H1 (cell line): ENCODE measurements at regions not wholly inside any gene's neighbourhood (a gene's known extent, or its start where the extent isn't known, plus 50 kb on each side); places are given as distances from the start of the nearest gene placed in this dataset.

Source experiments
- CTCF ChIA-PET: fragments of 300-600 bp; sonication (Branson Sonifier 250); formaldehyde crosslinking; loops from one replicate; lab custom pipeline; 2021; ENCODE audit not compliant: partially characterized antibody; lab: Charles Lee
- POLR2A ChIA-PET: fragments of 300-600 bp; sonication (Branson Sonifier 250); formaldehyde crosslinking; loops from one replicate; lab custom pipeline; 2021; ENCODE audit warnings: inconsistent platforms; ENCODE audit not compliant: partially characterized antibody; lab: Charles Lee
- DNase-seq, 2 experiments: peaks; one replicate each; pipeline versions ENCODE4 v3.0.0 to v3.0.0-alpha.2; 2010 to 2022; ENCODE audit warnings: low spot score in 2 of 2, low read depth in 1 of 2, mixed read lengths in 1 of 2
- FAIRE-seq: peaks from 2 replicates; lab custom pipeline; 2011; peaks lifted over from hg19 to GRCh38; lab: Jason Lieb, UNC
- H2AFZ ChIP-seq: 2 replicates; pipeline ENCODE4 v1.8.1; 2012; ENCODE audit warnings: low read length, inconsistent platforms
- H2AK5ac ChIP-seq: 2 replicates; pipeline ENCODE4 v1.6.1; 2013; ENCODE audit warnings: low read depth, low read length
- H2BK120ac ChIP-seq: replicated peaks from 2 replicates; pipeline ENCODE3; 2013; ENCODE audit warnings: low read depth, low read length, inconsistent platforms
- H2BK12ac ChIP-seq: 2 replicates; pipeline ENCODE4 v1.6.1; 2013; ENCODE audit warnings: low read depth, low read length
- H2BK15ac ChIP-seq: 2 replicates; pipeline ENCODE4 v1.6.1; 2013; ENCODE audit warnings: low read length
- H2BK20ac ChIP-seq: 2 replicates; pipeline ENCODE4 v1.6.1; 2013; ENCODE audit warnings: low read length
- H2BK5ac ChIP-seq: 2 replicates; pipeline ENCODE4 v1.6.1; 2013; ENCODE audit warnings: low read depth, low read length
- H3K14ac ChIP-seq: 2 replicates; pipeline ENCODE4 v1.6.1; 2013; ENCODE audit warnings: inconsistent platforms; ENCODE audit not compliant: insufficient read length
- H3K18ac ChIP-seq: 2 replicates; pipeline ENCODE4 v1.6.1; 2013; ENCODE audit warnings: low read length; ENCODE audit errors: extremely low read depth
- H3K23ac ChIP-seq: 2 replicates; pipeline ENCODE4 v1.6.1; 2013; ENCODE audit warnings: inconsistent platforms; ENCODE audit not compliant: insufficient read length
- H3K23me2 ChIP-seq: 2 replicates; pipeline ENCODE4 v1.6.1; 2013; ENCODE audit warnings: low read depth, low read length
- H3K27ac ChIP-seq: 2 replicates; pipeline ENCODE4 v1.6.1; 2011; ENCODE audit warnings: low read depth, low read length, inconsistent platforms
- H3K27me3 ChIP-seq, 4 experiments: replicated peaks in 1 of 4; 1 replicate in 1 of 4; 2 replicates in 3 of 4; pipeline versions ENCODE4 v1.6.1 to v1.8.1; 2011 to 2013; ENCODE audit warnings: low read length in 3 of 4, mild to moderate bottlenecking in 3 of 4, inconsistent platforms in 2 of 4, mixed read lengths in 2 of 4, moderate library complexity in 1 of 4; ENCODE audit not compliant: control insufficient read depth in 3 of 4, insufficient read depth in 3 of 4; ENCODE audit errors: extremely low read depth in 1 of 4
- H3K36me3 ChIP-seq, 4 experiments: 2 replicates each; pipeline versions ENCODE4 v1.6.1 to v1.8.1; 2011 to 2013; ENCODE audit warnings: mild to moderate bottlenecking in 4 of 4, low read length in 3 of 4, moderate library complexity in 2 of 4, control low read depth in 1 of 4, inconsistent platforms in 1 of 4; ENCODE audit not compliant: insufficient read depth in 4 of 4, control insufficient read depth in 2 of 4
- H3K4ac ChIP-seq: replicated peaks from 2 replicates; pipeline ENCODE3; 2013; ENCODE audit warnings: low read length, low read depth, mixed read lengths, inconsistent platforms; ENCODE audit not compliant: insufficient read length
- H3K4me1 ChIP-seq, 4 experiments: replicated peaks in 1 of 4; 1 replicate in 1 of 4; 2 replicates in 3 of 4; pipeline versions ENCODE4 v1.6.1 to v1.8.1; 2011 to 2013; ENCODE audit warnings: low read length in 3 of 4, inconsistent platforms in 2 of 4, mixed read lengths in 1 of 4; ENCODE audit not compliant: insufficient read depth in 4 of 4, control insufficient read depth in 3 of 4
- H3K4me2 ChIP-seq, 2 experiments: 2 replicates each; pipeline versions ENCODE4 v1.6.1 to v1.8.1; 2011 to 2013; ENCODE audit warnings: low read depth in 2 of 2, low read length in 2 of 2, control low read depth in 1 of 2, inconsistent platforms in 1 of 2, mild to moderate bottlenecking in 1 of 2; ENCODE audit not compliant: insufficient read depth in 1 of 2
- H3K4me3 ChIP-seq, 4 experiments: fragments of 200-600, 300-600 bp in 1 of 4; sonication (generic), shearing (Covaris generic), sonication (Bioruptor Twin) in 1 of 4; 2 replicates each; pipeline versions ENCODE4 v1.5.1 to v1.8.1; 2011 to 2016; ENCODE audit warnings: low read length in 4 of 4, low read depth in 3 of 4, control low read depth in 2 of 4, inconsistent platforms in 2 of 4, mild to moderate bottlenecking in 2 of 4, mixed read lengths in 1 of 4, moderate library complexity in 1 of 4; ENCODE audit not compliant: insufficient read depth in 2 of 4; ENCODE audit errors: extremely low read depth in 1 of 4
- H3K56ac ChIP-seq: replicated peaks from 2 replicates; pipeline ENCODE3; 2013; ENCODE audit warnings: low read depth, mild to moderate bottlenecking, mixed read lengths, low read length, inconsistent platforms; ENCODE audit not compliant: insufficient read length
- H3K79me1 ChIP-seq: 2 replicates; pipeline ENCODE4 v1.6.1; 2013; ENCODE audit warnings: low read depth, low read length, control low read depth
- H3K79me2 ChIP-seq, 2 experiments: 2 replicates each; pipeline versions ENCODE4 v1.6.1 to v1.8.1; 2012 to 2013; ENCODE audit warnings: low read length in 2 of 2, mild to moderate bottlenecking in 2 of 2, inconsistent platforms in 1 of 2; ENCODE audit not compliant: insufficient read depth in 2 of 2, control insufficient read depth in 1 of 2
- H3K9ac ChIP-seq, 4 experiments: replicated peaks in 1 of 4; 1 replicate in 1 of 4; 2 replicates in 3 of 4; pipeline versions ENCODE4 v1.6.1 to v1.8.1; 2011 to 2013; ENCODE audit warnings: low read depth in 3 of 4, low read length in 3 of 4, control low read depth in 2 of 4, mild to moderate bottlenecking in 2 of 4, moderate library complexity in 2 of 4, inconsistent platforms in 1 of 4; ENCODE audit errors: extremely low read depth in 1 of 4
- H3K9me3 ChIP-seq, 2 experiments: 2 replicates each; pipeline versions ENCODE4 v1.6.1 to v1.8.1; 2012 to 2013; ENCODE audit warnings: mild to moderate bottlenecking in 2 of 2, moderate library complexity in 2 of 2, control low read depth in 1 of 2, inconsistent platforms in 1 of 2, low read depth in 1 of 2, low read length in 1 of 2, mixed read lengths in 1 of 2; ENCODE audit not compliant: insufficient read depth in 2 of 2
- H4K20me1 ChIP-seq, 2 experiments: replicated peaks in 1 of 2; 2 replicates each; pipeline versions ENCODE3 to v1.8.1; 2011 to 2013; ENCODE audit warnings: inconsistent platforms in 2 of 2, low read length in 2 of 2, mild to moderate bottlenecking in 1 of 2; ENCODE audit not compliant: insufficient read depth in 2 of 2, control insufficient read depth in 1 of 2
- H4K5ac ChIP-seq: 2 replicates; pipeline ENCODE4 v1.6.1; 2013; ENCODE audit warnings: low read length, low read depth, mixed read lengths, inconsistent platforms; ENCODE audit not compliant: insufficient read length
- H4K8ac ChIP-seq: 2 replicates; pipeline ENCODE4 v1.8.0; 2013; ENCODE audit warnings: mild to moderate bottlenecking, moderate library complexity, low read length, inconsistent platforms; ENCODE audit not compliant: insufficient read depth; ENCODE audit errors: extremely low read depth
- H4K91ac ChIP-seq: replicated peaks from 2 replicates; pipeline ENCODE3; 2013; ENCODE audit warnings: low read length, mixed read lengths, inconsistent platforms; ENCODE audit not compliant: insufficient read length
- CEBPB ChIP-seq: IDR thresholded peaks from 2 replicates; pipeline ENCODE4 v1.6.1; 2012; ENCODE audit warnings: low read depth, low read length
- CTBP2 ChIP-seq: IDR thresholded peaks from 2 replicates; pipeline ENCODE4 v1.7.0; 2011; ENCODE audit warnings: borderline replicate concordance, mild to moderate bottlenecking, moderate library complexity, mixed read lengths, low read length; ENCODE audit not compliant: insufficient read depth, insufficient read length
- HDAC2 ChIP-seq, 2 experiments: fragments of 300-600 bp in 1 of 2; sonication (generic) in 1 of 2; IDR thresholded peaks; 2 replicates each; pipeline ENCODE4 v1.6.1; 2011 to 2012; ENCODE audit warnings: low read depth in 2 of 2, low read length in 2 of 2, mild to moderate bottlenecking in 2 of 2, moderate library complexity in 2 of 2, borderline replicate concordance in 1 of 2, inconsistent platforms in 1 of 2
- KDM4A ChIP-seq: IDR thresholded peaks from one replicate; pipeline ENCODE4 v1.7.1; 2012; ENCODE audit warnings: low read depth, mild to moderate bottlenecking, moderate library complexity, low read length, inconsistent platforms; ENCODE audit not compliant: severe bottlenecking
- RAD21 ChIP-seq, 2 experiments: IDR thresholded peaks in 1 of 2; conservative IDR thresholded peaks in 1 of 2; 2 replicates each; pipeline ENCODE4 v1.6.1; 2011; ENCODE audit warnings: low read depth in 2 of 2, low read length in 2 of 2, improper control_type of control experiment in 1 of 2, inconsistent platforms in 1 of 2, mild to moderate bottlenecking in 1 of 2, moderate library complexity in 1 of 2
- TEAD4 ChIP-seq: IDR thresholded peaks from 2 replicates; pipeline ENCODE4 v1.6.1; 2012; ENCODE audit warnings: low read depth, low read length, inconsistent platforms, mixed read lengths
- WGBS, 2 experiments: shearing (Covaris generic) in 1 of 2; methylation state at CpG; one replicate each; pipeline versions ENCODE4 v1.1.6 to v1.1.7; 2013 to 2015; ENCODE audit warnings: low lambda C conversion rate in 2 of 2, mixed read lengths in 2 of 2, inconsistent platforms in 1 of 2, low coverage in 1 of 2, missing lambda C conversion rate in 1 of 2; ENCODE audit not compliant: insufficient replicate concordance in 2 of 2, insufficient coverage in 1 of 2, insufficient read length in 1 of 2; ENCODE audit errors: extremely low coverage in 1 of 2, missing lambda C conversion rate in 1 of 2; 5-methylcytosine and 5-hydroxymethylcytosine counted together

DNA sequence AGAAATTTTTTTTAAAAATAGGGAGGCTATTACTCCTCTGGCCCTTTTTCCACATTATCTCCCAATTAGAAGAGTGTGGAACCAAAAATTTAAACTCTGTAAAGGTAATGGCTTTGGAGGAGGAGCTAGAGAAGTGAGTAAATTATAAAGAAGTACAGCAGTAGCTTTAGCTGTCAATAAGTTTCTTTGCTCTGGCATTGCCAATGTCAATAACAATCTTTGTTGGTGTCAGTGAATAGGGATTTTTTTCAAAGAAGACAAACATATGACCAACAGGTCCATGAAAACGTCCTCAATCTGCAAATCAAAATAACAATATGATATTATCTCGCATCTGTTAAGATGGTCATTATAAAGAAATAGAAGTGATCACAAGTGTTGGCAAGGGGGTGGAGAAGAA is 227.1 kb upstream of the MBL2 start:
- Histone ChIP-seq H3K4me2 (no peak overlapping the region), H3K4me1 (peaks cover 0 to 2% (median under 1%) of the 10 kb centered on the region in 4 experiments; a peak in 2 of 7 replicates), H3K9me3 (no peaks in the 10 kb centered on the region; a peak in 1 of 4 replicates), H2BK120ac (no peak overlapping the region), H3K14ac (no peak overlapping the region), H2BK20ac (no peak overlapping the region), H3K23me2 (no peaks in the 10 kb centered on the region), H3K9ac (no peak overlapping the region), H3K4ac (no peak overlapping the region), H4K20me1 (no peaks in the 10 kb centered on the region), H3K23ac (no peak overlapping the region), H2AK5ac (no peak overlapping the region), H3K36me3 (0 out of 8 replicates have a peak, but pooled peaks cover 0 to 3% (median 1%) of the 10 kb centered on the region in 4 experiments), H2BK12ac (no peak overlapping the region), H2AFZ (peak overlapping the region; percentile 77; the same call in 1 of the 2 replicates), H3K18ac (no peak overlapping the region), H3K4me3 (no peak overlapping the region), H4K5ac (no peak overlapping the region), H2BK5ac (no peak overlapping the region), H2BK15ac (no peak overlapping the region), H3K27me3 (no peaks in the 10 kb centered on the region), H4K8ac (no peak overlapping the region), H3K56ac (no peak overlapping the region), H4K91ac (no peak overlapping the region), H3K79me2 (no peaks in the 10 kb centered on the region), H3K27ac (no peak overlapping the region), H3K79me1 (no peaks in the 10 kb centered on the region)
- ChIA-PET CTCF (interaction anchor here (0.6 kb wide), 1 partner anchor 9 kb away, joined by 3 read pairs; no protein-coding TSS in a partner anchor), POLR2A (no interaction called here)
- DNase-seq (no peak), FAIRE-seq (no peak)
- 67% methylated on average over 2 of the region's 2 CpGs; no CpG with 5 or more reads in 1 of the 2 experiments for WGBS, 2 experiments
- TF ChIP-seq TEAD4 (no peak), CTBP2 (no peak), KDM4A (no peak), CEBPB (no peak), RAD21 (IDR thresholded peaks at IDR 0.05 in 1 of 2, conservative IDR thresholded peaks at IDR 0.05 in 1 of 2; ENCODE audit: low read depth in 2 of 2, low read length in 2 of 2) (no peak), HDAC2 (IDR thresholded peaks at IDR 0.05; ENCODE audit: borderline replicate concordance in 1 of 2, low read depth in 2 of 2, low read length in 2 of 2) (no peak)
